Stomach (tissue), 8 donors: ENCODE measurements at regions not wholly inside any gene's neighbourhood (a gene's known extent, or its start where the extent isn't known, plus 50 kb on each side); places are given as distances from the start of the nearest gene placed in this dataset.

Experiments
- DNase-seq, 2 donors: peaks; one replicate each; pipeline versions ENCODE4 v3.0.0 to v3.0.0-alpha.2; 2013 to 2019
- H3K27ac ChIP-seq, 5 donors: fragments of 200-600 bp in 4 of 5; sonication (generic) in 4 of 5; one replicate each; pipeline ENCODE4 v1.5.1; 2013 to 2019; ENCODE audit warnings: mild to moderate bottlenecking in 1 of 5, moderate library complexity in 1 of 5
- H3K27me3 ChIP-seq, 3 donors: fragments of 200-600 bp; sonication (generic); one replicate each; pipeline ENCODE4 v1.5.1; 2017 to 2019; ENCODE audit warnings: mixed run types in 1 of 3
- H3K36me3 ChIP-seq, 4 donors: fragments of 200-600 bp; sonication (generic); 1 replicate in 3 of 4; 2 replicates in 1 of 4; pipeline ENCODE4 v1.5.1; 2016 to 2019
- H3K4me1 ChIP-seq, 4 donors: fragments of 200-600 bp; sonication (generic); one replicate each; pipeline ENCODE4 v1.5.1; 2016 to 2019
- H3K4me3 ChIP-seq, 4 donors: fragments of 200-600 bp; sonication (generic) in 3 of 4; one replicate each; pipeline ENCODE4 v1.5.1; 2016 to 2019; ENCODE audit warnings: mild to moderate bottlenecking in 1 of 4
- H3K9me3 ChIP-seq, 4 donors: fragments of 200-600 bp; sonication (generic); one replicate each; pipeline ENCODE4 v1.5.1; 2016 to 2019
- EP300 ChIP-seq: sonication (generic); formaldehyde crosslinking; IDR thresholded peaks from one replicate; pipeline ENCODE4 v1.6.1; 2017; ENCODE audit warnings: antibody characterized with exemption
- POLR2A ChIP-seq, 4 donors: fragments of 450-650 bp; IDR thresholded peaks; one replicate each; pipeline ENCODE4 v1.6.1; 2016; ENCODE audit warnings: antibody characterized with exemption in 4 of 4, control low read depth in 2 of 4, mild to moderate bottlenecking in 1 of 4, moderate library complexity in 1 of 4
- POLR2AphosphoS5 ChIP-seq, 3 donors: sonication (generic); formaldehyde crosslinking; IDR thresholded peaks; one replicate each; pipeline ENCODE4 v1.6.1; 2016; ENCODE audit warnings: antibody characterized with exemption in 3 of 3
- WGBS, 5 donors: extraction: QIAGEN DNeasy Blood & Tissue Kit in 3 of 5; methylation state at CpG; one replicate each; pipeline versions ENCODE4 v1.1.5 to v1.1.7; 2013 to 2018; 5-methylcytosine and 5-hydroxymethylcytosine counted together
- intact Hi-C: fragments of 100-400 bp; cut with DNase I; formaldehyde crosslinking; loops from one replicate; pipeline ENCODE4 v1.15.1; 2023; ENCODE audit warnings: low total_unique reads
- TF ChIP-seq, protein P1 (sequence below), 7 experiments: fragments of 450-650 bp in 4 of 7; fragments of 200-600 bp in 3 of 7; sonication (generic) in 3 of 7; IDR thresholded peaks; one replicate each; pipeline ENCODE4 v1.5.1; 2016 to 2019; ENCODE audit warnings: antibody characterized with exemption in 7 of 7, control low read depth in 2 of 7, mild to moderate bottlenecking in 1 of 7
- donor health status: healthy with polysubstance abuse.
- donor health status: Bipolar disorder and iron deficiency.
- donor health status: healthy.

DNA sequence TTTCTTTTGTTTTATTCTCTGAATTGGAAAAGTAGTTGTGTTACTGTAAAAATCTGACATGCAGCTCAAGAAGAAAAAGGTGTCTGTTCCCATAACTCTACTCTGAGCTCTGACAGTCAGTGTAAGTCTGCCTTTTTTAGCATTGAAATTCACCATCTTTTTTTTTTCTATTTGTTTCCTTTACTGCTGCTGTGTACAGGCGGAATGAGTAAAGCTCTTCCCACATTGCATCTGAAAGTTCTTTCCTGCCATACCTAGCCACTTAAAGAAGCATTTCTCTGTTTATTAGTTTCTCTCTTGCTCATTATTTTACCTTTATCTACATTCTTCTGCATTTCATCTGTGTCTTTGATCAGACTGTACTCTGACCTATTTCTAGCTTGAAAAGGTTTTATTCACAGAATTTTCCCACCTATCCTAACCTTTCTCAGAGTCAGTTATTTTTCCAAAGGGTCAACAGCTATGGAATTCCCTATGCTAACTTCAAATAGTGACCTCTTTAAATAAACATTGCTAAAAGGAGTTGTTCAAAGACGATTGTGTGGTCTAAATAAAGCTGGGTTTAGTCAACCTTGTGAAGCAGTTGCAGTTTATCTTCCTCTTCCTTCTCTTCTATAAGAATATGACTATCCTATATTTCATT lies 1303.1 kb upstream of the ZEB2 start:
- TF ChIP-seq, protein P1, sequence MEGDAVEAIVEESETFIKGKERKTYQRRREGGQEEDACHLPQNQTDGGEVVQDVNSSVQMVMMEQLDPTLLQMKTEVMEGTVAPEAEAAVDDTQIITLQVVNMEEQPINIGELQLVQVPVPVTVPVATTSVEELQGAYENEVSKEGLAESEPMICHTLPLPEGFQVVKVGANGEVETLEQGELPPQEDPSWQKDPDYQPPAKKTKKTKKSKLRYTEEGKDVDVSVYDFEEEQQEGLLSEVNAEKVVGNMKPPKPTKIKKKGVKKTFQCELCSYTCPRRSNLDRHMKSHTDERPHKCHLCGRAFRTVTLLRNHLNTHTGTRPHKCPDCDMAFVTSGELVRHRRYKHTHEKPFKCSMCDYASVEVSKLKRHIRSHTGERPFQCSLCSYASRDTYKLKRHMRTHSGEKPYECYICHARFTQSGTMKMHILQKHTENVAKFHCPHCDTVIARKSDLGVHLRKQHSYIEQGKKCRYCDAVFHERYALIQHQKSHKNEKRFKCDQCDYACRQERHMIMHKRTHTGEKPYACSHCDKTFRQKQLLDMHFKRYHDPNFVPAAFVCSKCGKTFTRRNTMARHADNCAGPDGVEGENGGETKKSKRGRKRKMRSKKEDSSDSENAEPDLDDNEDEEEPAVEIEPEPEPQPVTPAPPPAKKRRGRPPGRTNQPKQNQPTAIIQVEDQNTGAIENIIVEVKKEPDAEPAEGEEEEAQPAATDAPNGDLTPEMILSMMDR (IDR thresholded peaks at IDR 0.05): no peak
- TF ChIP-seq POLR2A (IDR thresholded peaks at IDR 0.05) (no peak), POLR2AphosphoS5 (IDR thresholded peaks at IDR 0.05) (no peak), EP300 (no peak)
- intact Hi-C loops: no loop called here
- 24 to 46% (median 36%) methylated on average over 2 of the region's 2 CpGs for WGBS, 5 donors
- no peaks in the 10 kb centered on the region for H3K4me1 ChIP-seq
- H3K4me3 ChIP-seq: no peak overlapping the region
- no peaks in the 10 kb centered on the region for H3K9me3 ChIP-seq
- no peaks in the 10 kb centered on the region for H3K27me3 ChIP-seq
- no peak for DNase-seq
- H3K36me3 ChIP-seq: no peaks in the 10 kb centered on the region
- H3K27ac ChIP-seq: no peak overlapping the region

- TF ChIP-seq, protein P1 (IDR thresholded peaks at IDR 0.05): no peak
- TF ChIP-seq POLR2AphosphoS5 (IDR thresholded peaks at IDR 0.05) (no peak), POLR2A (IDR thresholded peaks at IDR 0.05) (no peak), EP300 (no peak)
- H3K27ac ChIP-seq: no peak overlapping the region
- no peaks in the 10 kb centered on the region for H3K9me3 ChIP-seq
- intact Hi-C loops: no loop called here
- H3K36me3 ChIP-seq: no peaks in the 10 kb centered on the region
- no peaks in the 10 kb centered on the region for H3K27me3 ChIP-seq
- H3K4me3 ChIP-seq: no peak overlapping the region
- no peaks in the 10 kb centered on the region for H3K4me1 ChIP-seq
- no peak for DNase-seq
These were observed 1300.7 kb upstream of the ZEB2 start for GRCh38 chr2:145820651-145821050.

DNA sequence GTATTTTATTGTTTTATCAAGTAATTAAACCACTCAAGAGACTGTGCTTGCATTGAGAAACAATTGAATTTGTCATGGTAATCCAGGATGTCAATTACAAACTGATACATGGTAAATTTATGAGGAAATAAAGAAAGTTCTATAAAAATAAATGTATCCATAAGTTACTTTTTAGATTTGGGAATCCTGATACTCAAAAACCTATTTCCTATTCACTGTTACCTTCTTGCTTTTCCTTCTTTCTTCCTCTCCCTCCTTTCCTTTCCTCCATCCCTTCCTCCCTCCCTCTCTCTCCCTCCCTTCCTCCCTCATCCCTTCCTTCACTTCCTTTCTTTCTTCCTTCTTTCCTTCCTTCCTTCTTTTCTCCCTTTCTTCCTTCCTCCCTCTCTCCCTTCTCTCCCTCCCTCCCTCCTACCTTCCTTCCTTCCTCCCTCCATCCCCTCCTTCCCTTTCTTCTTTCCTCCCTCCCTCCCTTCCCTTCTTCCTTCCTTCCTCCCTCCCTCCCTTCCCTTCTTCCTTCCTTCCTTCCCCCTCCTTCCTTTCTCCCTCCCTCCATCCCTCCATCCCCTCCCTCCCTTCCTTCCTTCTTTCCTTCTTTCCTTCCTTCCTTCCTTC lies 1299.1 kb upstream of the ZEB2 start:
- Histone ChIP-seq H3K4me3 (no peak overlapping the region), H3K9me3 (no peaks in the 10 kb centered on the region), H3K27ac (no peak overlapping the region), H3K27me3 (no peaks in the 10 kb centered on the region), H3K36me3 (no peaks in the 10 kb centered on the region), H3K4me1 (no peaks in the 10 kb centered on the region)
- intact Hi-C loops: no loop called here
- DNase-seq: no peak
- TF ChIP-seq, protein P1 (IDR thresholded peaks at IDR 0.05): no peak
- no peak for TF ChIP-seq POLR2AphosphoS5 (IDR thresholded peaks at IDR 0.05)
- no peak for TF ChIP-seq EP300
- TF ChIP-seq POLR2A (IDR thresholded peaks at IDR 0.05): no peak

GRCh38 chr2:145815933-145816332 lies 1296.0 kb upstream of the ZEB2 start:
- no peak overlapping the region for H3K4me3 ChIP-seq
- intact Hi-C loops: no loop called here
- TF ChIP-seq POLR2A (IDR thresholded peaks at IDR 0.05): no peak
- no peak for TF ChIP-seq EP300
- TF ChIP-seq, protein P1 (IDR thresholded peaks at IDR 0.05): no peak
- no peak for TF ChIP-seq POLR2AphosphoS5 (IDR thresholded peaks at IDR 0.05)
- 81 to 93% (median 83%) methylated on average over 1 of the region's 1 CpG for WGBS, 5 donors
- H3K9me3 ChIP-seq: no peaks in the 10 kb centered on the region
- H3K4me1 ChIP-seq: no peaks in the 10 kb centered on the region
- H3K27me3 ChIP-seq: no peaks in the 10 kb centered on the region
- no peak for DNase-seq
- no peak overlapping the region for H3K27ac ChIP-seq
- no peaks in the 10 kb centered on the region for H3K36me3 ChIP-seq
